H1 (cell line): ENCODE measurements at regions not wholly inside any gene's neighbourhood (a gene's known extent, or its start where the extent isn't known, plus 50 kb on each side); places are given as distances from the start of the nearest gene placed in this dataset.

Experiments used
- CTCF ChIA-PET: fragments of 300-600 bp; sonication (Branson Sonifier 250); formaldehyde crosslinking; loops from one replicate; lab custom pipeline; 2021; ENCODE audit not compliant: partially characterized antibody; lab: Charles Lee
- POLR2A ChIA-PET: fragments of 300-600 bp; sonication (Branson Sonifier 250); formaldehyde crosslinking; loops from one replicate; lab custom pipeline; 2021; ENCODE audit warnings: inconsistent platforms; ENCODE audit not compliant: partially characterized antibody; lab: Charles Lee
- DNase-seq, 2 experiments: peaks; one replicate each; pipeline versions ENCODE4 v3.0.0 to v3.0.0-alpha.2; 2010 to 2022; ENCODE audit warnings: low spot score in 2 of 2, low read depth in 1 of 2, mixed read lengths in 1 of 2
- FAIRE-seq: peaks from 2 replicates; lab custom pipeline; 2011; peaks lifted over from hg19 to GRCh38; lab: Jason Lieb, UNC
- H2AFZ ChIP-seq: 2 replicates; pipeline ENCODE4 v1.8.1; 2012; ENCODE audit warnings: low read length, inconsistent platforms
- H2AK5ac ChIP-seq: 2 replicates; pipeline ENCODE4 v1.6.1; 2013; ENCODE audit warnings: low read depth, low read length
- H2BK120ac ChIP-seq: replicated peaks from 2 replicates; pipeline ENCODE3; 2013; ENCODE audit warnings: low read depth, low read length, inconsistent platforms
- H2BK12ac ChIP-seq: 2 replicates; pipeline ENCODE4 v1.6.1; 2013; ENCODE audit warnings: low read depth, low read length
- H2BK15ac ChIP-seq: 2 replicates; pipeline ENCODE4 v1.6.1; 2013; ENCODE audit warnings: low read length
- H2BK20ac ChIP-seq: 2 replicates; pipeline ENCODE4 v1.6.1; 2013; ENCODE audit warnings: low read length
- H2BK5ac ChIP-seq: 2 replicates; pipeline ENCODE4 v1.6.1; 2013; ENCODE audit warnings: low read depth, low read length
- H3K14ac ChIP-seq: 2 replicates; pipeline ENCODE4 v1.6.1; 2013; ENCODE audit warnings: inconsistent platforms; ENCODE audit not compliant: insufficient read length
- H3K18ac ChIP-seq: 2 replicates; pipeline ENCODE4 v1.6.1; 2013; ENCODE audit warnings: low read length; ENCODE audit errors: extremely low read depth
- H3K23ac ChIP-seq: 2 replicates; pipeline ENCODE4 v1.6.1; 2013; ENCODE audit warnings: inconsistent platforms; ENCODE audit not compliant: insufficient read length
- H3K23me2 ChIP-seq: 2 replicates; pipeline ENCODE4 v1.6.1; 2013; ENCODE audit warnings: low read depth, low read length
- H3K27ac ChIP-seq: 2 replicates; pipeline ENCODE4 v1.6.1; 2011; ENCODE audit warnings: low read depth, low read length, inconsistent platforms
- H3K27me3 ChIP-seq, 4 experiments: replicated peaks in 1 of 4; 1 replicate in 1 of 4; 2 replicates in 3 of 4; pipeline versions ENCODE4 v1.6.1 to v1.8.1; 2011 to 2013; ENCODE audit warnings: low read length in 3 of 4, mild to moderate bottlenecking in 3 of 4, inconsistent platforms in 2 of 4, mixed read lengths in 2 of 4, moderate library complexity in 1 of 4; ENCODE audit not compliant: control insufficient read depth in 3 of 4, insufficient read depth in 3 of 4; ENCODE audit errors: extremely low read depth in 1 of 4
- H3K36me3 ChIP-seq, 4 experiments: 2 replicates each; pipeline versions ENCODE4 v1.6.1 to v1.8.1; 2011 to 2013; ENCODE audit warnings: mild to moderate bottlenecking in 4 of 4, low read length in 3 of 4, moderate library complexity in 2 of 4, control low read depth in 1 of 4, inconsistent platforms in 1 of 4; ENCODE audit not compliant: insufficient read depth in 4 of 4, control insufficient read depth in 2 of 4
- H3K4ac ChIP-seq: replicated peaks from 2 replicates; pipeline ENCODE3; 2013; ENCODE audit warnings: low read length, low read depth, mixed read lengths, inconsistent platforms; ENCODE audit not compliant: insufficient read length
- H3K4me1 ChIP-seq, 4 experiments: replicated peaks in 1 of 4; 1 replicate in 1 of 4; 2 replicates in 3 of 4; pipeline versions ENCODE4 v1.6.1 to v1.8.1; 2011 to 2013; ENCODE audit warnings: low read length in 3 of 4, inconsistent platforms in 2 of 4, mixed read lengths in 1 of 4; ENCODE audit not compliant: insufficient read depth in 4 of 4, control insufficient read depth in 3 of 4
- H3K4me2 ChIP-seq, 2 experiments: 2 replicates each; pipeline versions ENCODE4 v1.6.1 to v1.8.1; 2011 to 2013; ENCODE audit warnings: low read depth in 2 of 2, low read length in 2 of 2, control low read depth in 1 of 2, inconsistent platforms in 1 of 2, mild to moderate bottlenecking in 1 of 2; ENCODE audit not compliant: insufficient read depth in 1 of 2
- H3K4me3 ChIP-seq, 4 experiments: fragments of 200-600, 300-600 bp in 1 of 4; sonication (generic), shearing (Covaris generic), sonication (Bioruptor Twin) in 1 of 4; 2 replicates each; pipeline versions ENCODE4 v1.5.1 to v1.8.1; 2011 to 2016; ENCODE audit warnings: low read length in 4 of 4, low read depth in 3 of 4, control low read depth in 2 of 4, inconsistent platforms in 2 of 4, mild to moderate bottlenecking in 2 of 4, mixed read lengths in 1 of 4, moderate library complexity in 1 of 4; ENCODE audit not compliant: insufficient read depth in 2 of 4; ENCODE audit errors: extremely low read depth in 1 of 4
- H3K56ac ChIP-seq: replicated peaks from 2 replicates; pipeline ENCODE3; 2013; ENCODE audit warnings: low read depth, mild to moderate bottlenecking, mixed read lengths, low read length, inconsistent platforms; ENCODE audit not compliant: insufficient read length
- H3K79me1 ChIP-seq: 2 replicates; pipeline ENCODE4 v1.6.1; 2013; ENCODE audit warnings: low read depth, low read length, control low read depth
- H3K79me2 ChIP-seq, 2 experiments: 2 replicates each; pipeline versions ENCODE4 v1.6.1 to v1.8.1; 2012 to 2013; ENCODE audit warnings: low read length in 2 of 2, mild to moderate bottlenecking in 2 of 2, inconsistent platforms in 1 of 2; ENCODE audit not compliant: insufficient read depth in 2 of 2, control insufficient read depth in 1 of 2
- H3K9ac ChIP-seq, 4 experiments: replicated peaks in 1 of 4; 1 replicate in 1 of 4; 2 replicates in 3 of 4; pipeline versions ENCODE4 v1.6.1 to v1.8.1; 2011 to 2013; ENCODE audit warnings: low read depth in 3 of 4, low read length in 3 of 4, control low read depth in 2 of 4, mild to moderate bottlenecking in 2 of 4, moderate library complexity in 2 of 4, inconsistent platforms in 1 of 4; ENCODE audit errors: extremely low read depth in 1 of 4
- H3K9me3 ChIP-seq, 2 experiments: 2 replicates each; pipeline versions ENCODE4 v1.6.1 to v1.8.1; 2012 to 2013; ENCODE audit warnings: mild to moderate bottlenecking in 2 of 2, moderate library complexity in 2 of 2, control low read depth in 1 of 2, inconsistent platforms in 1 of 2, low read depth in 1 of 2, low read length in 1 of 2, mixed read lengths in 1 of 2; ENCODE audit not compliant: insufficient read depth in 2 of 2
- H4K20me1 ChIP-seq, 2 experiments: replicated peaks in 1 of 2; 2 replicates each; pipeline versions ENCODE3 to v1.8.1; 2011 to 2013; ENCODE audit warnings: inconsistent platforms in 2 of 2, low read length in 2 of 2, mild to moderate bottlenecking in 1 of 2; ENCODE audit not compliant: insufficient read depth in 2 of 2, control insufficient read depth in 1 of 2
- H4K5ac ChIP-seq: 2 replicates; pipeline ENCODE4 v1.6.1; 2013; ENCODE audit warnings: low read length, low read depth, mixed read lengths, inconsistent platforms; ENCODE audit not compliant: insufficient read length
- H4K8ac ChIP-seq: 2 replicates; pipeline ENCODE4 v1.8.0; 2013; ENCODE audit warnings: mild to moderate bottlenecking, moderate library complexity, low read length, inconsistent platforms; ENCODE audit not compliant: insufficient read depth; ENCODE audit errors: extremely low read depth
- H4K91ac ChIP-seq: replicated peaks from 2 replicates; pipeline ENCODE3; 2013; ENCODE audit warnings: low read length, mixed read lengths, inconsistent platforms; ENCODE audit not compliant: insufficient read length
- CREB1 ChIP-seq: IDR thresholded peaks from 2 replicates; pipeline ENCODE4 v1.6.1; 2012; ENCODE audit warnings: inconsistent platforms
- FOSL1 ChIP-seq: IDR thresholded peaks from 2 replicates; pipeline ENCODE4 v1.6.1; 2011; ENCODE audit warnings: mild to moderate bottlenecking, low read depth, low read length, moderate library complexity; ENCODE audit not compliant: insufficient read depth
- JUND ChIP-seq: IDR thresholded peaks from 2 replicates; pipeline ENCODE4 v1.6.1; 2011; ENCODE audit warnings: mild to moderate bottlenecking, improper control_type of control experiment, low read length
- MAFK ChIP-seq: IDR thresholded peaks from 2 replicates; pipeline ENCODE4 v1.6.1; 2012; ENCODE audit warnings: low read depth, mild to moderate bottlenecking, improper control_type of control experiment, low read length
- NRF1 ChIP-seq: IDR thresholded peaks from 2 replicates; pipeline ENCODE4 v1.6.1; 2011; ENCODE audit warnings: mild to moderate bottlenecking, low read depth, low read length, improper control_type of control experiment
- PHF8 ChIP-seq: fragments of 200-600 bp; sonication (generic); conservative IDR thresholded peaks from 2 replicates; pipeline ENCODE4 v1.7.1; 2012; ENCODE audit warnings: low read depth, mild to moderate bottlenecking, inconsistent platforms, low read length, moderate library complexity
- POLR2AphosphoS5 ChIP-seq: IDR thresholded peaks from 2 replicates; pipeline ENCODE4 v1.6.1; 2011; ENCODE audit warnings: low read depth, low read length
- SP1 ChIP-seq: IDR thresholded peaks from 2 replicates; pipeline ENCODE4 v1.6.1; 2011; ENCODE audit warnings: low read depth, low read length
- WGBS, 2 experiments: shearing (Covaris generic) in 1 of 2; methylation state at CpG; one replicate each; pipeline versions ENCODE4 v1.1.6 to v1.1.7; 2013 to 2015; ENCODE audit warnings: low lambda C conversion rate in 2 of 2, mixed read lengths in 2 of 2, inconsistent platforms in 1 of 2, low coverage in 1 of 2, missing lambda C conversion rate in 1 of 2; ENCODE audit not compliant: insufficient replicate concordance in 2 of 2, insufficient coverage in 1 of 2, insufficient read length in 1 of 2; ENCODE audit errors: extremely low coverage in 1 of 2, missing lambda C conversion rate in 1 of 2; 5-methylcytosine and 5-hydroxymethylcytosine counted together

DNA sequence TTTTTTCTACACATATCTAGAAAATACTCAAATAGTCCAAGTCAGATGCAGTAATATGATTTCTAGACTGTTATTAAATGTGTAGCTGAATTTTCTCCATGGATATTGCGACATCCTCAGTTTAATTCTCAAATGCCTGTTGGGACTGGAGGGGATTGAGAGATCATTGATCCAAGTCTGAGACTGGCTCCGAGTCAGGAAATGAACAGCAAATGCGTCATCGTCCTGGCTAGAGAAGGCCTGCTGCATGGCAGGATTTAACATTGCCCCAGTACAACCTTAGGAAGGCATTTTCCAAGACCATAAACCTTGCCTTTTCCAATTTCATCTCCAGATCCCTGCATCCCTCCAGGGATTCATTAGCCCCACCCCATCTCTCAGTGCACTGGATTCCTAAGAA lies 56.6 kb upstream of the SLC6A14 start:
- no peak overlapping the region for H3K9ac ChIP-seq
- H4K5ac ChIP-seq = no peak overlapping the region
- no peaks in the 10 kb centered on the region for H3K79me1 ChIP-seq
- H3K36me3 ChIP-seq = no peaks in the 10 kb centered on the region
- H3K27ac ChIP-seq = no peak overlapping the region
- no peak overlapping the region for H2BK15ac ChIP-seq
- H3K9me3 ChIP-seq = no peaks in the 10 kb centered on the region
- H2BK20ac ChIP-seq = no peak overlapping the region
- FAIRE-seq = no peak
- WGBS, 2 experiments = 72% methylated on average over 3 of the region's 4 CpGs; no CpG with 5 or more reads in 1 of the 2 experiments
- H3K23ac ChIP-seq = no peak overlapping the region
- no peak overlapping the region for H2BK12ac ChIP-seq
- no peak overlapping the region for H4K91ac ChIP-seq
- peaks cover 0 to 1% (median 0%) of the 10 kb centered on the region in 4 experiments; a peak in 1 of 7 replicates for H3K4me1 ChIP-seq
- ChIA-PET POLR2A (no interaction called here), CTCF (no interaction called here)
- no peaks in the 10 kb centered on the region for H3K27me3 ChIP-seq
- no peak for DNase-seq
- no peaks in the 10 kb centered on the region for H4K20me1 ChIP-seq
- no peak overlapping the region for H3K4ac ChIP-seq
- H3K79me2 ChIP-seq = no peaks in the 10 kb centered on the region
- H3K4me3 ChIP-seq = no peak overlapping the region
- TF ChIP-seq MAFK (no peak), JUND (no peak), POLR2AphosphoS5 (no peak), PHF8 (no peak), FOSL1 (no peak), CREB1 (no peak), SP1 (no peak), NRF1 (no peak)
- TF ChIP-seq, all 59 proteins: peak for 0
- Histone ChIP-seq H4K8ac (no peak overlapping the region), H2AK5ac (no peak overlapping the region), H3K56ac (no peak overlapping the region), H3K4me2 (no peak overlapping the region), H2BK5ac (no peak overlapping the region), H3K18ac (no peak overlapping the region), H2AFZ (no peak overlapping the region), H3K23me2 (no peaks in the 10 kb centered on the region), H2BK120ac (no peak overlapping the region), H3K14ac (no peak overlapping the region)
